HG03066 (cell line): ENCODE measurements at regions not wholly inside any gene's neighbourhood (a gene's known extent, or its start where the extent isn't known, plus 50 kb on each side); places are given as distances from the start of the nearest gene placed in this dataset.
"Not testable (repeated sequence)": the region's sequence is repeated elsewhere in the genome, so short reads cannot be mapped to it uniquely, and the experiment has no call there.

Experiments used
- ATAC-seq: cut with Tn5 transposase; IDR thresholded peaks from one replicate; pipeline ENCODE4 v1.9.1; 2021; ENCODE audit warnings: low read depth; ENCODE audit not compliant: unreplicated experiment

DNA sequence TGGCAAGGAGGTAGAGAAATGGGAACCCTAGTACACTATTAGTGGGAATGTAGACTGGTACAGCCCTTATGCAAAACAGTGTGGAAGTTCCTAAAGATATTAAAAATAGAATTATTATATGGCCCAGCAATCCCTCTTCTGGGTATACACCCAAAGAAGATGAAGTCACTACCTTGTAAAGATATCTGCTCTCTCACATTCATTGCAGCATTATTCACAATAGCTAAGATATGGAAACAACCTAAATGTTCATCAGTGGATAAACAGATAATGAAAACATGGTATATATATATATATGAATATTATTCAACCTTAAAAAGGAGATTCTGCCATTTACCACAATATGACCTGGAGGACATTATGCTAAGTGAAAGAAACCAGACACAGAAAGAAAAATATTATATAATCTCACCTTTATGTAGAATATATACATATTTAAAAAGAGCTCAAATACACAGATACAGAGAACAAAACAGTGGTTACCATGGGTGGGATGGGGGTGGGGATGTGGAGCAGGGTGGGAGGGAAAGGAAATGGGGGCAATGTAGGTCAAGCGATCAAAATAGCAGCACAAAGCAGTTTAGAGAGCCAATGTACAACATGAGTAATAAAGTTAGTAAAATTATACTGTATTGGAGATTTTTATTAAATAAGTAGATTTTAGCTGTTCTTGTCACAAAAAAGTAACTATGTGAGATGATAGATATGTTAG is 138.6 kb downstream of the SPRY1 start:
- ATAC-seq, result no peak

GRCh38 chr4:123536225-123536624 is 139.6 kb downstream of the SPRY1 start:
- ATAC-seq, result no peak

GRCh38 chr4:123537906-123538402 is 141.4 kb downstream of the SPRY1 start:
- ATAC-seq, result not testable (repeated sequence)

DNA sequence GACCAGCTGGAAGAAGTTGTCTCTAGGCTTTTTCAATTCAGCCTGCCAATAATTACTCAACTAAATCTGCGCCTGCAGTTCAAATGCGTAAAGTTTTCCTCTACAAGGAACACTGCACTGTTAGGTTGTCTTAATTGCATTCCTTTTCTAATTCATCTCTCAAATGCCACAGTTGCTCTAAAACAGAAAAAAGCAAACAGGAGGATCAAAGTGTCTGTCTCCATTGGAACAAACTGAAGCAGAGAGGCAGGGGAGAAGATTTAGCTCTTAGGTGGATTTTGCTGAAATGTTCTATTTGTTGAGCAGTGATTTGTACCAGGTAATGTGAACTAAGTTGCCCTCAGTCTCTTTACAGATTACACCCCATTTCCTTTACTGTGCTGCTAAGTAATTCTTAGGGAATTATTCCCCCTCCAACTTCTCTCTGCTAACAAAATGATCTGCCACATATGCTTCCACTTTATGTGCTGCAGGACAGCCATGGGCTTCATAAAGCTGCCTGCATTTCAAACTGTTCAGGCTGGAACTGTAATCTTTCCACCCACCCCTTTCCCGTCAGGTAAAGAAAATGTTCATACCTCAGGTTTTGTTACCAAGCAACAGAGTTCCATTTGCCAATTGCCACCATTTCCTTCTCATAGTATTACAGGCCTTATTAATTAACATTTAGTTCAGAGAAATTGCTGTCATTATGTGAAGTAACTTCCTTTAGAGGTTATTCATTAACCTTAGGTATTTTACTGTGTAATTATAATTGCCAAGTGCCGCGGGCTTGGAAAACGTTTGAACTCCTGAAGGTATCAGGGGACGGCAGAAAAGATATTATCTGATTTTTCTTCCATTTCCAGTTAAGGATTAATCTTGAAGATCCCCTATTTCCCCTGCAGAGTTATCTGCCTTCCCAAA is 149.3 kb downstream of the SPRY1 start:
- ATAC-seq, result no peak

GRCh38 chr4:123546573-123547060 is 150.0 kb downstream of the SPRY1 start:
- ATAC-seq, result no peak

- no peak for ATAC-seq
Measured at GRCh38 chr4:123547216-123548165, 150.9 kb downstream of the SPRY1 start.

DNA sequence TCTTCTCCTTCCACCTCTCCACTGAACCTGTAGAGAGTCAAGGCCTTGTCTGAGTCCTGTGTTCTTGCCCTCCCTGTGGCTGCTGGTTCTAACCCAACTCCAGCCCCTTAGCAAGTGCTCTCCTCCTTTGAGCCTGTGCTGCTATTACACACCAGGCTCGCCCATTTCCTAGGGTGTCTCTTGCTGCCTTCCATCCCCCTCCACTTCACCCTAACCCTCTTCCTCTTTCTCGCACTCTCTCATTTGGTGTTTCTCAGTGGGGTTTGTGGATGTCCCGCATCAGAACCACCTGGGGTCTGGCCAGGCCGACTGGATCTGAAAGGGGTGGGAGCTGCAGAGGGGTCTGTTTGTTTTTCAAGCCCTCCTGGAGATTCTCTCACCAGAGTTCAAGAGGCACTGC is 156.7 kb downstream of the SPRY1 start:
- no peak for ATAC-seq

DNA sequence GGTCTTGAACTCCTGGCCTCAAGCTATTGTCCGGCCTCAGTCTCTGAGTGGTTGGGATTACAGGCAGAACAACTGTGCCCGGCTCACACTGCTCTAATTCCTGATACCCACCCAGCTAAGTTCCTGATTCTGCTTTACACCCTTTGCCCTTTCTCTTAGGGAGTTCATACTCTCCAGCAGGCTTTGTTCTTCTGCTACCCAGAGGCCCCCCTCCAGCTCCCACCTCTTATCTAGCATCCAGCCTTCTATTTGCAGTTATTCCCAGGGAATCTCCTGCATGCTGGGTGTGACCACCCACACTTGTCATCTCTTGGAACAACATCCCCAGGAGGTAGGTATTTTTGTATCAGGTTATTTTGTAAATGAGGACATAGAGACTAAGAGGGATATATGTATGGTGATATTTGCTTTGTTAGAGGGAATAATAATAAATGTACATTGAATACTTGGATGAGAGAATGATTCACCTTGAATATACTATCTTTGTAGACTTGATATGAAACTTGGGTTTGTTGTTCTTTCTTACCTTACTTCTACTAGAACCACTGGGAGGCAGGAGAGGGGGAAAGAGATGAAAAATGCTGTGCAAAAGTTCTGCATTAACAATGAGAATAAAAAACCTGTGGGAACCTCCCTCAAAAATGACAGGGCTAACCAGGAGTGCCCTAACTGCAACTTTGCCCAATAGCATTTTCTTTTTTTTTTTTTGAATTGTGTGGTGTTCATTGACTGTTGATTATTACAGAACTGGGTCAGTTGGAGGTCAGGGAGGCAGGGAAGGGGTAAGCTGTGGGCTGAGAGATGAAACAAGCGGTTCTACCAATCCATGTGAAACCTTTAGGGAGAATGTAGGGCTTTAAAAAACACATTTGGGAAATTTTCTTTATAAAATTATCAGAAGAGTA is 157.4 kb downstream of the SPRY1 start:
- no peak for ATAC-seq

DNA sequence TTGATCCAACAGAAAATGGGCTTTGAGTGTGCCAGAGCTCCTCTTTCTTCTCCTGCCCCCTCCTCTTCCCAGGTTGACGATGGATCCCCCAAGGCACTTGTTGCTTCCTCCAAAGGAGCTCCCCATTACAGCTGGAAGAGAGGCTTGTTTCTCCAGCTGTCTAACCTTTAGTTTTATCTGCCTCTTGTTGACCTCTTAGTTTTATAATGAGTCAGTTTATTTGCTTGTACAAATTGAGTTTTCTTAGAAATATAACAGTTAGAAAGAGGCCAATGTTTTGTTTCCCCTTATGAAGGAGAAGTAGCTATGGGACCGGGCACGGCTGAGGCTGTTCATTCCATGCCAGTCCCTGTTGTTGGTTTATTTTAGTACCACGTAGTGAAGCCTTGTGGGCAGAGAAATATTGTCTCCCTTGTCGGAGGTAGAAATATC is 158.2 kb downstream of the SPRY1 start:
- no peak for ATAC-seq

DNA sequence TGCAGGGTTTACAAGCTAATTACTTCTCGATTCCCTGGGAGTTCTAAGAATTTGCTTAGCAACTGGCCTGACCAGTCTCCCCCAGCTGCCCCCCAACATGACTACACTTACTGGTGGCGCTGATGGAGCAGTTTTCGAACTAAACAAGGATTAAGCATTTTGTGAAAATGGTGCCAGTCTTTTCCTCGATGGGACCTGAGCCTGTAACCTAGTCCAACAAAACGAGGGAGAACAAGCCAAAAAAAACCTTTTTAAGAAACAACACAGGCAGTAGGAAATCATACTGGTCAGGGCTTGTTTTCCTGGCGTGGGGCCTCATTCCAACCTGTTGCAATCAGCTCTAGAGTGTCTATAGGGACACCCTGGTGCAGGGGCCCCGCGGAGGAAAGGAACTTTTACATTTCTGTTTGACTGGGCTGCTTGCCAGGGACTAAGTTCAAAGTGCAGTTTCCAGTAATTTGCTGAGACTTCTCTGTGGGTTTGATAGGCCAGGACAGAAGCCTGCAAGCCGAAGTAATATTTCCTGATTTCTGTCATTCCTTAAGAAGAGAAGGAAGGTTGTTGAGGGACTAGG is 158.7 kb downstream of the SPRY1 start:
- ATAC-seq, result no peak

DNA sequence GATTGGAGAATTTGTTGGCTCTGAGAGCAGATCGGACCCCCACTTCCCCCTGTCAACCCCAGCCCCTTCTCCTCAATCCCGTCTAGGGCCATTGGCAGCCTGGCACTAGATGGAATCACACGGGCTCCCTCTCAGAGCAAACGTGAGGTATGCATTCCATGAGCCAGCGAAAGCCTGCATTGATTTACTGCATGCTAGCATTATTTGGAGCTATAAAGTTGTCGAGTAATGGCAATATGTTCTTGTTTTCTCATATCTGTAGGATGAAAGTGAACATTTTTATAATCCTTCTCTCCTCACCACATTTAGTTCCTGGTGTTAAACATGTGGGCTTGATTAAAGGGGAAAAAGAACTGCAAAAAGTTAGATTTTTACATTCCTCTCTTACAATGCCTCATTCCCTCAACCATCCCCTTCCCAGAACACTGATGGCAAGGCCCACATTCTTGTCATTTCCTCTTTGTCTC is 159.2 kb downstream of the SPRY1 start:
- no peak for ATAC-seq

DNA sequence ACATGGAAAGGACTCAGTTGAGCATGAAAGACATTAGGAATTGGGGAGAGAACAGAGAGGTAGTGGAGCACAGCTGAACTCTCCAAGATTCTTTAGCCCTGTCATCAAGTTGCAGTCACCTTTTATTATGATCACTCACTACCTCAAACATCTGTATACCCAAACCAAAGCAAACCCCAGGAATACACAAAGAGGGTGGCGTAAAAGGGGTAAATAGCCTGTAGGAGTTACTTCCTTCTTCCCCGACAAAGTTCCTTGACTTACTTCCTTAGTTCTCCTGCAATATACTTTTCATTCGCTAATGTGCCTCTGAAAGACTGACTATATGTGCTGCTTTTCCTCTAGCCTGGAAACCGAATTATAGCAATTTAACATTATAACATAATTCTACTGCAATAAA is 159.9 kb downstream of the SPRY1 start:
- no peak for ATAC-seq

DNA sequence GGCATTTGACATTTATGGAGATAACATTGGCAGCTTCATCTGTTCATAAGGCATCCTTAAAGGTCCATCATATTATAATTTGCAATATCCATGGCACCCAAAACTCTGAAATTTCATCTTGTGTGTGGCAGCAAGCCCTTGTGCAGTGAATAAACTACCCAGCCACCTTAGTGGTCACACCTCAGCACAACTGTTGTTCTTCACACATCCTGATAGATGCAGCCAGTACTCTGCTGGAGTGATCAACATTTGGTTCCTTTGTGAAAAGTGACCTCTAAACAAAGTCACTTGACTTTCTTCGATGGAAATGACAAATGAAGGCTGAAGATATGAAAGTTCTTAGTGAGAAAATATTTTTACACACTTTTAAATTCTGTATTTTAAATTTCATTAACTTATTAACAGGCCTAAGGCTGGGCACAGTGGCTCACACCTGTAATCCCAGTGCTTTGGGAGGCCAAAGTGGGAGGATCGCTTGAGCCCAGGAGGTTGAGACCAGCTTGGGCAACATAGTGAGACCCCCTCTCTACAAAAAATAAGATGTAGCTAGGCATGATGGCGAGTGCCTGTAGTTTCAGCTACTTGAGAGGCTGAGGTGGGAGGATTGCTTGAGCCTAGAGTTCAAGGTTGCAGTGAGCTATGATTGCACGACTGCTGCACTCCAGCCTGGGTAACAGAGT is 161.4 kb downstream of the SPRY1 start:
- no peak for ATAC-seq

DNA sequence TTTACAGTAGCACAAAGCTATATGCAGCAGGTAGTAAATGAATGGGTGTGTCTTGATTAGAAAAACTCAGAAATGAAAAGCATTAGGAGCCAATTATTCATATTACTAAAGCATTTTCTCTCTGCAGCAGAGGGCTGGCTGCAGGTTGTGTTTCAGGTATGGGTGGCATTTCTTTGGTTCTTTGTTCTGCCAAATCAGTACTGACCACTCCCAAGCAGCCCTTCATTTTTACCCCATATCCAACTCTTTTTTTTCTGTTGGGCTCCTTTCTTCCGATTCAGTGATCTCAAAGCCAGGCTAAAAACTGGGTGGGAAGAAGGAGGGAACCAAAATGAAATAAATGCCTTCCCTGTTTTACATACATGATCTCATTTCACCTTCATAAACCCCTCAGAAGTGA is 162.3 kb downstream of the SPRY1 start:
- no peak for ATAC-seq

DNA sequence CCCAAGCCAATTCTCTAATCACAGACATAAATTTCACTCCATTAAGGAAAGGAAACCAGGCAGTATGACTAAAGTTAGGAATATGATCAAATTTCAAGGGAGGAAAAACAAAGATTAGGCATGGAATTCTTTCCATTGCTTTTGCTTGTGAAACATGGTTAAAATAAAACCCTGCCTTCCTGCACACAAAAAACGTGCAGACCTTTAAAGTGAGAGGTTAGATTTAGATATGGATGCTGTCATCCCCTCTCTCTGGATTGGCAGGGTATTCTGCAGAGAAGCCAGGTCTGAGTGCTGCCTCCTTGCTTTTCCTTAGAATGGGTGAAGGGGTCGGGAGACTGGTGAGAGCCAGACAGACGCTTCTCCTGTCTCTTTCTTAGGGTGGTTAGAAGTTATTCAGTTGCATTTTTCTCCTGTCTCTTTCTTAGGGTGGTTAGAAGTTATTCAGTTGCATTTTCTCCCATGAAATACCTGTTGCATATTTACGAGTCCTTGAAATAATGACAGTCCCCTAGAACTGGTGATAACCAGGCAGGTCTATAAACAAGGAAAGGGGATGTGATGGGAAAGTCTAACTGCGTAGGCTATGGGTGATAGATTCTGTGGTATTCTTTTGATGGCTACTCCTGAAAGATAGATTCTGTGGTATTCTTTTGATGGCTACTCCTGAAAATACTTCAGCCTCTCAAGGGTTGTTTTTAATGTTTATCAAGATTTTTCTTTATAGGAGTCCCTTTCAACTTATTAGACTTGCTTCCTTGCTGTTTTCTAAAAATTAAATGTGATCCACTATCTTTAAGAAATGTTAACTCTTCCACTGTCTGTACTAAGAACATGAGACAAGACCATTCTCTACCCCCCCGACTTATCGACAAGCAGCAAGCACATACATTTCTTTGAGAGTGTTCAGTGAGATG is 163.6 kb downstream of the SPRY1 start:
- no peak for ATAC-seq

DNA sequence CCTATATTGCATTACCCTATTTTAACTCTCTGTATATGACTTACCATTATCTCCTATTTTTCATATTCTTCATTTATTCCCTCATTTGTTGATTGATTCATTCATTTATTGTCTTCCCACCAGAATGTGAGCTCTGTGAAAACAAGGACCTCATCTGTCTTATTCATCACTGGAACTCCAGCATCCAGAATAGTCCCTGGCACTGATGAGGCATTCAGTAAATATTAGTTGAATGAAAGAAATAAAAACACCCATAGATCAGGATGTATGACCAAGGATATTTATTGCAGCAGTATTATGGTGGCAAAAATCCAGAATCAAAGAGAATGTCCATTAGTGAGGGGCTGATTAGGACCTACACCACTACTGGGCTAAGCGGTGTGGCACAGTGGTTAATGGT is 164.9 kb downstream of the SPRY1 start:
- no peak for ATAC-seq

DNA sequence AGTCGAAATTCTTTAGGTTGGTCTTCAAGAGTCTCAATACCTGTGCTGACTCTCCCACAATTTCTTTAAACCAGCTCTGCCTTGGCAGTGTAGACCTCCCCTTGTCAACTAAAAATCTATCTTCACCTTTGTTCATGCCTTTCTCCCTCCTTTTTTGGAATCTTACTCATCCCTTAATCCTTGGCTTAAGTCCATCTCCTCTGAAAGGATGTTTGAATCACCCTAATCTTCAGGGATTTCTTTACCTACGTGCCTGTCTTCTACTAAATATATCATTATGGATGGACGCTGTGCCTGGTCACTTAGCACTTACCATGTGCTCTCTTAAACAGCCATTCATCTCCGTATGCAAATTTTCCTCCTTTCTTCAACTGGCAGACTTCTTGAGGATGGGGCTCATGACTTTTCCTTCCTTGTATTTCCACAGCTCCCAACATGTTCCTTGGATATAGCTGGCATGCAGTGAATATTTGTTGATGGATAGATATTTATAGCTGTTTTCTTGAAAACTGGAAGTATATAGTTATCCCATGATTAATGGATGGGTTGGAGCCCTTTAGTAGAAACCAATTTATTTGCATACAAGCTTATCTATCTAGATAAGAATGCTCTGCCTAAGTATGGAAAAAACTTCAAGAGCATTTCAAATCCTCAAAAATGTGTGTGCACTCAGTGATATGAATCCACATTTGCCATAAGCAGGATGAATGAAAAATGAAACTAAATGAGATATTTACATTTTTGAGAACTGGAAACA is 166.6 kb downstream of the SPRY1 start:
- ATAC-seq, result no peak
